GM18507 (cell line): ENCODE measurements at regions not wholly inside any gene's neighbourhood (a gene's known extent, or its start where the extent isn't known, plus 50 kb on each side); places are given as distances from the start of the nearest gene placed in this dataset.
"Not testable (repeated sequence)": the region's sequence is repeated elsewhere in the genome, so short reads cannot be mapped to it uniquely, and the experiment has no call there.

Source experiments
- DNase-seq: peaks from one replicate; pipeline ENCODE4 v3.0.0; 2011; ENCODE audit warnings: low read depth; ENCODE audit not compliant: insufficient read length; ENCODE audit errors: extremely low spot score
- FAIRE-seq: peaks from 2 replicates; lab custom pipeline; 2011; peaks lifted over from hg19 to GRCh38; lab: Jason Lieb, UNC

- FAIRE-seq: no peak
- no peak for DNase-seq
These were observed 272.6 kb downstream of the MATN1 start for GRCh38 chr1:30450818-30451233.

GRCh38 chr1:30450148-30450817, 273.1 kb downstream of the MATN1 start:
- FAIRE-seq (no peak), DNase-seq (no peak)

- no peak for DNase-seq
- FAIRE-seq: no peak
These were observed 273.8 kb downstream of the MATN1 start for GRCh38 chr1:30449428-30450147.

GRCh38 chr1:30449003-30449402, 274.4 kb downstream of the MATN1 start:
- DNase-seq (no peak), FAIRE-seq (no peak)

- FAIRE-seq (no peak), DNase-seq (no peak)
These were observed 275.7 kb downstream of the MATN1 start for GRCh38 chr1:30447701-30448100.

GRCh38 chr1:30447080-30447479, 276.3 kb downstream of the MATN1 start:
- FAIRE-seq (no peak), DNase-seq (no peak)

- FAIRE-seq: no peak
- DNase-seq: no peak
These were observed 276.9 kb downstream of the MATN1 start for GRCh38 chr1:30446508-30446907.

- FAIRE-seq (no peak), DNase-seq (no peak)
These were observed 277.3 kb downstream of the MATN1 start for GRCh38 chr1:30446095-30446494.

- FAIRE-seq (no peak), DNase-seq (no peak)
These were observed 277.9 kb downstream of the MATN1 start for GRCh38 chr1:30445449-30445848.

GRCh38 chr1:30444850-30445249, 278.5 kb downstream of the MATN1 start:
- FAIRE-seq: no peak
- DNase-seq: no peak

GRCh38 chr1:30444401-30444800, 279.0 kb downstream of the MATN1 start:
- no peak for FAIRE-seq
- DNase-seq: no peak

- FAIRE-seq: not testable (repeated sequence)
These were observed 285.1 kb downstream of the MATN1 start for GRCh38 chr1:30438274-30438673.

GRCh38 chr1:30437059-30437576, 286.3 kb downstream of the MATN1 start:
- FAIRE-seq: no peak
- no peak for DNase-seq

More at GRCh38 chr1:30438274-30438673, 285.1 kb downstream of the MATN1 start:
- not testable (repeated sequence) for DNase-seq

GRCh38 chr1:30427545-30427944, 295.8 kb downstream of the MATN1 start:
- FAIRE-seq: no peak

GRCh38 chr1:30425046-30425445, 298.3 kb downstream of the MATN1 start:
- FAIRE-seq (no peak), DNase-seq (no peak)

More at GRCh38 chr1:30427545-30427944, 295.8 kb downstream of the MATN1 start:
- DNase-seq: no peak

GRCh38 chr1:30423570-30423969, 299.8 kb downstream of the MATN1 start:
- DNase-seq (no peak), FAIRE-seq (no peak)

GRCh38 chr1:30422251-30422650, 301.1 kb downstream of the MATN1 start:
- no peak for DNase-seq
- FAIRE-seq: no peak

GRCh38 chr1:30420519-30421050, 302.8 kb downstream of the MATN1 start:
- FAIRE-seq (no peak), DNase-seq (no peak)

GRCh38 chr1:30419831-30420230, 303.6 kb downstream of the MATN1 start:
- no peak for DNase-seq
- no peak for FAIRE-seq

- no peak for FAIRE-seq
- no peak for DNase-seq
These were observed 304.3 kb downstream of the MATN1 start for GRCh38 chr1:30418939-30419720.
